Ovary (tissue), 3 donors: ENCODE measurements at regions not wholly inside any gene's neighbourhood (a gene's known extent, or its start where the extent isn't known, plus 50 kb on each side); places are given as distances from the start of the nearest gene placed in this dataset.
"Not testable (repeated sequence)": the region's sequence is repeated elsewhere in the genome, so short reads cannot be mapped to it uniquely, and the experiment has no call there.

ENCODE experiments used
- CTCF ChIP-seq, 3 donors: fragments of 450-650 bp in 2 of 3; fragments of 200-600 bp in 1 of 3; IDR thresholded peaks; one replicate each; pipeline versions ENCODE4 v1.5.1 to v1.8.0; 2016 to 2022; ENCODE audit warnings: antibody characterized with exemption in 3 of 3, mild to moderate bottlenecking in 1 of 3
- POLR2A ChIP-seq: fragments of 450-650 bp; IDR thresholded peaks from one replicate; pipeline ENCODE4 v1.6.1; 2017; ENCODE audit warnings: antibody characterized with exemption, mild to moderate bottlenecking, moderate library complexity
- donor health status: DM: no; HTN: no; CAD: no.

GRCh38 chr2:7178996-7179395, 261.8 kb downstream of the RNF144A start:
- not testable (repeated sequence) for TF ChIP-seq POLR2A; CTCF (IDR thresholded peaks at IDR 0.05)
